HCT116 (cell line): ENCODE measurements at regions not wholly inside any gene's neighbourhood (a gene's known extent, or its start where the extent isn't known, plus 50 kb on each side); places are given as distances from the start of the nearest gene placed in this dataset.

ENCODE experiments used
- ATAC-seq: fragments of 200-7000 bp; cut with Tn5 transposase; 2 replicates; pipeline ENCODE4 v1.9.1; 2020; ENCODE audit warnings: mild to moderate bottlenecking, moderate library complexity
- BruUV-seq: library from RNA; stranded (reverse); fragments of 400-500 nt; replicated peaks from 2 replicates; lab custom pipeline; 2021; lab: Mats Ljungman, UMichigan
- CTCF ChIA-PET: fragments of 300-600 bp; sonication (Branson Sonifier 250); formaldehyde crosslinking; loops from one replicate; lab custom pipeline; 2021; ENCODE audit warnings: antibody characterized with exemption; lab: Charles Lee
- POLR2A ChIA-PET: fragments of 300-600, 350-600 bp; sonication (Branson Sonifier 250); formaldehyde crosslinking; loops from one replicate; lab custom pipeline; 2021; ENCODE audit warnings: antibody characterized with exemption; lab: Charles Lee
- RAD21 ChIA-PET, 2 experiments: fragments of 300-600 bp; sonication (Branson Sonifier 250); formaldehyde crosslinking; loops; one replicate each; lab custom pipeline; 2023; ENCODE audit warnings: low total read pairs in 2 of 2; ENCODE audit not compliant: uncharacterized antibody in 2 of 2, unreplicated experiment in 2 of 2, low non-redundant PET in 1 of 2; lab: Charles Lee
- DNase-seq: peaks from one replicate; pipeline ENCODE4 v3.0.0-alpha.2; 2010; ENCODE audit warnings: low read depth, low spot score
- H2AFZ ChIP-seq: fragments of 200-600 bp; shearing (Covaris generic), sonication (generic); 2 replicates; pipeline ENCODE4 v1.6.1; 2017; ENCODE audit warnings: low read depth, mixed run types, mixed read lengths, antibody characterized with exemption, low read length; ENCODE audit not compliant: poor library complexity, severe bottlenecking
- H3K27ac ChIP-seq: 2 replicates; pipeline ENCODE4 v1.5.1; 2012; ENCODE audit warnings: low read depth, low read length
- H3K27me3 ChIP-seq: fragments of 200-600 bp; sonication (generic); 2 replicates; pipeline ENCODE4 v1.6.1; 2016; ENCODE audit warnings: mixed run types, low read length, mixed read lengths; ENCODE audit not compliant: insufficient read depth
- H3K36me3 ChIP-seq, 2 experiments: fragments of 200-500 bp in 1 of 2; fragments of 200-600 bp in 1 of 2; sonication (Bioruptor generic) in 1 of 2; sonication (generic) in 1 of 2; 2 replicates each; pipeline versions ENCODE4 v1.5.1 to v1.6.1; 2014 to 2016; ENCODE audit warnings: low read length in 2 of 2, inconsistent platforms in 1 of 2, mixed read lengths in 1 of 2, mixed run types in 1 of 2; ENCODE audit not compliant: insufficient read depth in 2 of 2, control insufficient read depth in 1 of 2
- H3K4me1 ChIP-seq, 2 experiments: fragments of 200-600 bp in 1 of 2; sonication (generic) in 1 of 2; 2 replicates each; pipeline versions ENCODE4 v1.5.1 to v1.6.1; 2012 to 2017; ENCODE audit warnings: low read length in 2 of 2, inconsistent platforms in 1 of 2, mild to moderate bottlenecking in 1 of 2, mixed read lengths in 1 of 2, mixed run types in 1 of 2, moderate library complexity in 1 of 2; ENCODE audit not compliant: insufficient read depth in 2 of 2, control insufficient read depth in 1 of 2
- H3K4me2 ChIP-seq: fragments of 200-600 bp; sonication (generic); 2 replicates; pipeline ENCODE4 v1.6.1; 2017; ENCODE audit warnings: mixed run types, low read length, mixed read lengths
- H3K4me3 ChIP-seq, 2 experiments: fragments of 200-600 bp in 1 of 2; sonication (generic) in 1 of 2; replicated peaks in 1 of 2; 2 replicates each; pipeline ENCODE4 v1.5.1; 2011 to 2016; ENCODE audit warnings: low read length in 2 of 2, control low read depth in 1 of 2, low read depth in 1 of 2, mild to moderate bottlenecking in 1 of 2, mixed read lengths in 1 of 2, mixed run types in 1 of 2
- H3K79me2 ChIP-seq: fragments of 200-600 bp; sonication (generic); 2 replicates; pipeline ENCODE4 v1.6.1; 2017; ENCODE audit warnings: mild to moderate bottlenecking, mixed run types, low read length, moderate library complexity, mixed read lengths; ENCODE audit not compliant: insufficient read depth
- H3K9ac ChIP-seq: fragments of 200-600 bp; sonication (generic); 2 replicates; pipeline ENCODE4 v1.6.1; 2016; ENCODE audit warnings: low read length, mixed read lengths
- H3K9me2 ChIP-seq: fragments of 200-600 bp; sonication (generic), shearing (Covaris generic); 2 replicates; pipeline ENCODE4 v1.6.1; 2017; ENCODE audit warnings: mixed run types, mild to moderate bottlenecking, moderate library complexity; ENCODE audit not compliant: insufficient read depth
- H3K9me3 ChIP-seq, 2 experiments: fragments of 200-500 bp in 1 of 2; fragments of 200-600 bp in 1 of 2; sonication (Bioruptor generic) in 1 of 2; sonication (generic) in 1 of 2; 2 replicates each; pipeline ENCODE4 v1.6.1; 2014 to 2017; ENCODE audit warnings: low read length in 2 of 2, mixed read lengths in 2 of 2, inconsistent platforms in 1 of 2, low read depth in 1 of 2, mild to moderate bottlenecking in 1 of 2, mixed run types in 1 of 2, moderate library complexity in 1 of 2; ENCODE audit not compliant: control insufficient read depth in 1 of 2, insufficient read depth in 1 of 2
- H4K20me1 ChIP-seq: fragments of 200-600 bp; sonication (generic), shearing (Covaris generic); 2 replicates; pipeline ENCODE4 v1.6.1; 2017; ENCODE audit warnings: mixed run types, mild to moderate bottlenecking, moderate library complexity; ENCODE audit not compliant: insufficient read depth
- CBX3 ChIP-seq: IDR thresholded peaks from 2 replicates; pipeline ENCODE4 v1.6.1; 2012; ENCODE audit warnings: low read depth
- ELF1 ChIP-seq: IDR thresholded peaks from 2 replicates; pipeline ENCODE4 v1.6.1; 2012; ENCODE audit warnings: low read depth, borderline replicate concordance
- EZH2phosphoT487 ChIP-seq: fragments of 200-600 bp; IDR thresholded peaks from 2 replicates; pipeline ENCODE4 v1.6.1; 2018; ENCODE audit warnings: antibody characterized with exemption, borderline replicate concordance
- FOSL1 ChIP-seq: IDR thresholded peaks from 2 replicates; pipeline ENCODE4 v1.6.1; 2012; ENCODE audit warnings: low read depth
- JUND ChIP-seq: IDR thresholded peaks from 2 replicates; pipeline ENCODE4 v1.6.1; 2012
- POLR2A ChIP-seq: IDR thresholded peaks from 2 replicates; pipeline ENCODE4 v1.7.0; 2011; ENCODE audit warnings: borderline replicate concordance; ENCODE audit not compliant: insufficient read depth, insufficient read length; ENCODE audit errors: extremely low read depth
- POLR2AphosphoS5 ChIP-seq: IDR thresholded peaks from 2 replicates; pipeline ENCODE4 v1.6.1; 2011; ENCODE audit warnings: mild to moderate bottlenecking, low read depth, low read length, moderate library complexity
- SIN3A ChIP-seq: IDR thresholded peaks from 2 replicates; pipeline ENCODE4 v1.6.1; 2012; ENCODE audit warnings: low read depth
- SP1 ChIP-seq: IDR thresholded peaks from 2 replicates; pipeline ENCODE4 v1.6.1; 2012; ENCODE audit warnings: low read depth
- SRF ChIP-seq: IDR thresholded peaks from 2 replicates; pipeline ENCODE4 v1.6.1; 2012; ENCODE audit warnings: low read depth
- intact Hi-C: fragments of 100-400 bp; cut with micrococcal nuclease; formaldehyde crosslinking; loops from 2 replicates; pipeline ENCODE4 v1.10.0; 2022
- TF ChIP-seq, protein P1 (sequence below): IDR thresholded peaks from 2 replicates; pipeline ENCODE4 v1.6.1; 2011; ENCODE audit warnings: mild to moderate bottlenecking, low read length, moderate library complexity; ENCODE audit not compliant: insufficient replicate concordance; ENCODE audit errors: extremely low read depth
- TF ChIP-seq, protein P2 (sequence below): IDR thresholded peaks from 2 replicates; pipeline ENCODE4 v1.6.1; 2012
- TF ChIP-seq, protein P3 (sequence below): IDR thresholded peaks from 2 replicates; pipeline ENCODE4 v1.6.1; 2012

DNA sequence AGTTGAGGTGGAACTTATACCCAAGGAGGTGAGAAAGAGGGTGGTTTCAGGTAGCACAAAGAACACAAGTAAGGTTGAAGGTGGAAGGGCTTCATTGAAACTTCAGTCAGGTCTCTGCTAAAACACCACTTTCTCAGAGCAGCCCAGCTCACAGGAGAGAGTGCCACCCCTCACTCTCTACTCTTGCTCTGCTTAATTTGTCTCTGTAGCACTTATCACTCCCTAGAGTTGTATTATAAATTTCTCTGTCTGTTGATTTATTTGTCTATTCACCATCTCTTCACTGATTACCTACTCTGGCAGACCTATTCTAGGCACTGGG lies 353.8 kb upstream of the CNR1 start:
- no peak overlapping the region for H3K9ac ChIP-seq
- ChIA-PET RAD21 (no interaction called here), CTCF (interaction anchor here (1.1 kb wide), 1 partner anchor 27 kb away, joined by 3 read pairs; no protein-coding TSS in a partner anchor), POLR2A (no interaction called here)
- no peak overlapping the region for H3K4me2 ChIP-seq
- peaks cover 17% of the 10 kb centered on the region; the same call in 1 of the 2 replicates for H3K27me3 ChIP-seq
- H2AFZ ChIP-seq: no peak overlapping the region
- no peak overlapping the region for H3K27ac ChIP-seq
- ATAC-seq (no peak), DNase-seq (no peak)
- no peaks in the 10 kb centered on the region for H4K20me1 ChIP-seq
- no peaks in the 10 kb centered on the region for H3K79me2 ChIP-seq
- H3K9me3 ChIP-seq: no peaks in the 10 kb centered on the region
- H3K36me3 ChIP-seq: no peaks in the 10 kb centered on the region
- BruUV-seq: no TSS peak
- intact Hi-C loops: no loop called here
- H3K9me2 ChIP-seq: no peaks in the 10 kb centered on the region
- no peaks in the 10 kb centered on the region for H3K4me1 ChIP-seq
- TF ChIP-seq POLR2AphosphoS5 (no peak), SP1 (no peak), FOSL1 (no peak), JUND (no peak)
- TF ChIP-seq, protein P1, sequence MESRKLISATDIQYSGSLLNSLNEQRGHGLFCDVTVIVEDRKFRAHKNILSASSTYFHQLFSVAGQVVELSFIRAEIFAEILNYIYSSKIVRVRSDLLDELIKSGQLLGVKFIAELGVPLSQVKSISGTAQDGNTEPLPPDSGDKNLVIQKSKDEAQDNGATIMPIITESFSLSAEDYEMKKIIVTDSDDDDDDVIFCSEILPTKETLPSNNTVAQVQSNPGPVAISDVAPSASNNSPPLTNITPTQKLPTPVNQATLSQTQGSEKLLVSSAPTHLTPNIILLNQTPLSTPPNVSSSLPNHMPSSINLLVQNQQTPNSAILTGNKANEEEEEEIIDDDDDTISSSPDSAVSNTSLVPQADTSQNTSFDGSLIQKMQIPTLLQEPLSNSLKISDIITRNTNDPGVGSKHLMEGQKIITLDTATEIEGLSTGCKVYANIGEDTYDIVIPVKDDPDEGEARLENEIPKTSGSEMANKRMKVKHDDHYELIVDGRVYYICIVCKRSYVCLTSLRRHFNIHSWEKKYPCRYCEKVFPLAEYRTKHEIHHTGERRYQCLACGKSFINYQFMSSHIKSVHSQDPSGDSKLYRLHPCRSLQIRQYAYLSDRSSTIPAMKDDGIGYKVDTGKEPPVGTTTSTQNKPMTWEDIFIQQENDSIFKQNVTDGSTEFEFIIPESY: no peak
- H3K4me3 ChIP-seq: no peak overlapping the region

DNA sequence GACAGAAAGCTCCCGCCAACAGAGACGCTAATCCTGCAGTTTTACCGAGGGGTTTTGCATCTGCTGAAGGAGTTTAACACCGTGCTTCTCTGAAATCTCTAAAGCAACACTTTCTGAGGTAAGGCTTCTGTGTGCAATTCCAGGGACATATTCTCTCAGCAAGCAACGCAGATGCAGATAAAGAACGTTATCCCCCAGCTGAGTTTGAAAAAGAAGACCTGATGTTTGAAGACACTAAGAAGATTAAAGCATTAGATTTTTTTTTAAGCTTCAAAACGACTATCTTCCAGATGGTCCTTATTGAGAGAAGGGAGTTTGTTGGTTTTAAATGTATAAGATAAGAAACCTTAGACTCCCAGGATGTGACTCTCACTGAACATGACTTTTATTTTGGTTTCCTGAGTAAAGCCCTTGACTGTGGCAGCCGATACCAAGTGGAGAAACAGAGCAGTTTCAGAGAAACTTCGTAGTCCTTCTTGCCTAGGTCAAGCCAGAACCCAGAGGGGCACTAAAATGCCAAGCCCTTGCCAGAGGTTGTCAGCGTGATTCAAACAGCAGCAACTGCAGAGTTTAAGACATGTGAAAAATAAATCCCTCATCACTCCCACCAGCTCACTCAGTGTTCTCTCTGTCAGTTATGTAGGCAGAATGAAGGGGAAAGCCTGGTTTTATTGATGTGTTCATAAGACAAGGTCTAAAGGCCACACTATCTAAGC lies 353.3 kb upstream of the CNR1 start:
- Histone ChIP-seq H3K4me1 (no peaks in the 10 kb centered on the region), H3K4me3 (no peak overlapping the region), H4K20me1 (no peaks in the 10 kb centered on the region), H3K9me2 (no peaks in the 10 kb centered on the region), H3K27ac (no peak overlapping the region), H3K4me2 (no peak overlapping the region), H2AFZ (no peak overlapping the region), H3K27me3 (peaks cover 17% of the 10 kb centered on the region; the same call in 1 of the 2 replicates), H3K9ac (no peak overlapping the region), H3K79me2 (no peaks in the 10 kb centered on the region), H3K9me3 (no peaks in the 10 kb centered on the region), H3K36me3 (no peaks in the 10 kb centered on the region)
- ChIA-PET CTCF (interaction anchor here (1.1 kb wide), 1 partner anchor 26 kb away, joined by 3 read pairs; no protein-coding TSS in a partner anchor), POLR2A (no interaction called here), RAD21 (no interaction called here)
- TF ChIP-seq, protein P2, sequence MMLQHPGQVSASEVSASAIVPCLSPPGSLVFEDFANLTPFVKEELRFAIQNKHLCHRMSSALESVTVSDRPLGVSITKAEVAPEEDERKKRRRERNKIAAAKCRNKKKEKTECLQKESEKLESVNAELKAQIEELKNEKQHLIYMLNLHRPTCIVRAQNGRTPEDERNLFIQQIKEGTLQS: no peak
- TF ChIP-seq, protein P3, sequence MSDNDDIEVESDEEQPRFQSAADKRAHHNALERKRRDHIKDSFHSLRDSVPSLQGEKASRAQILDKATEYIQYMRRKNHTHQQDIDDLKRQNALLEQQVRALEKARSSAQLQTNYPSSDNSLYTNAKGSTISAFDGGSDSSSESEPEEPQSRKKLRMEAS: no peak
- TF ChIP-seq POLR2A: no peak
- no peak for TF ChIP-seq EZH2phosphoT487
- TF ChIP-seq SIN3A: no peak
- no peak for TF ChIP-seq CBX3
- no peak for TF ChIP-seq SRF
- TF ChIP-seq ELF1: no peak
- intact Hi-C loops: no loop called here
- no peak for DNase-seq
- BruUV-seq: no TSS peak
- no peak for ATAC-seq
